ENCODE measurements at regions not wholly inside any gene's neighbourhood (a gene's known extent, or its start where the extent isn't known, plus 50 kb on each side); places are given as distances from the start of the nearest gene placed in this dataset.

GRCh38 chr22:48142388-48142787 lies 1379.9 kb downstream of the TBC1D22A start:
- DNase-seq (ENCODE audit: low spot score in 2 of 2) (no peak), ATAC-seq (ENCODE audit: low read depth) (no peak)
- Mint-ChIP-seq H3K27ac (no peak overlapping the region), H3K4me3 (no peak overlapping the region), H3K36me3 (no peaks in the 10 kb centered on the region), H3K27me3 (peaks cover 19% of the 10 kb centered on the region), H3K4me1 (peaks cover 14% of the 10 kb centered on the region), H3K9me3 (no peaks in the 10 kb centered on the region)

- Mint-ChIP-seq H3K27ac (no peak overlapping the region), H3K36me3 (no peaks in the 10 kb centered on the region)
These were observed 1378.9 kb downstream of the TBC1D22A start for GRCh38 chr22:48141301-48141700.

DNA sequence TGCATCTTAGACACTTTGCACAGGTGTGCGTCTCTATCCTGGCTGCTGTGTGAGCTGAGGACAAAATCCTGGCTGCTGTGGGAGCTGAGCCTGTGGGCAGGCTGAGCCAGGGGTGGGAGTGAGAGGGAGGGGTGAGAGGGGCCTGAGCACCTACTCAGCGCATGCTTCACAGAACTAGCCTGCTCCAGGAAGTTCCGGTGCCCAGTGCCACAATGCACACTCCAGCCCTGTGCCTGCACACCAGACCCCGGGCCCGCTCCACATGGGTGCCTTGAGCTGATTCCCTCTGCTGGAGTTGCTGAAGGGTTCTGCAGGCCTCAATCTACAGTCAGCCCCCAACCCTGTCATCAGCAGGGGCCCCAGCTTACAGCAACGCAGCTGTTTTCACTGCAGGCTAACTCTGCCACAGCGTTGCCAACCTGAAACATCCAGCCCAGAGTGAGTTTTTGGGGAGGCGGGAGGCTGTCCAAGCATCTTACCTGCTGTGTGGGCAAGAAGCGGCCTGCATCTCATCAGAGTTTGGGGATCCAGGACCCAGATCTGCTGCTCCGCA lies 1377.9 kb downstream of the TBC1D22A start:
- no peaks in the 10 kb centered on the region for H3K9me3 Mint-ChIP-seq
- H3K4me3 Mint-ChIP-seq = no peak overlapping the region
- H3K27me3 Mint-ChIP-seq = peaks cover 14% of the 10 kb centered on the region
- peaks cover 11% of the 10 kb centered on the region for H3K4me1 Mint-ChIP-seq
- no peaks in the 10 kb centered on the region for H3K36me3 Mint-ChIP-seq
- no peak overlapping the region for H3K27ac Mint-ChIP-seq
- ATAC-seq (ENCODE audit: low read depth) = no peak
- DNase-seq (ENCODE audit: low spot score in 2 of 2) = no peak

More at GRCh38 chr22:48141301-48141700, 1378.9 kb downstream of the TBC1D22A start:
- Mint-ChIP-seq H3K4me1 (peaks cover 14% of the 10 kb centered on the region), H3K9me3 (no peaks in the 10 kb centered on the region), H3K4me3 (no peak overlapping the region), H3K27me3 (peaks cover 17% of the 10 kb centered on the region)
- ATAC-seq (ENCODE audit: low read depth) (no peak), DNase-seq (ENCODE audit: low spot score in 2 of 2) (no peak)

DNA sequence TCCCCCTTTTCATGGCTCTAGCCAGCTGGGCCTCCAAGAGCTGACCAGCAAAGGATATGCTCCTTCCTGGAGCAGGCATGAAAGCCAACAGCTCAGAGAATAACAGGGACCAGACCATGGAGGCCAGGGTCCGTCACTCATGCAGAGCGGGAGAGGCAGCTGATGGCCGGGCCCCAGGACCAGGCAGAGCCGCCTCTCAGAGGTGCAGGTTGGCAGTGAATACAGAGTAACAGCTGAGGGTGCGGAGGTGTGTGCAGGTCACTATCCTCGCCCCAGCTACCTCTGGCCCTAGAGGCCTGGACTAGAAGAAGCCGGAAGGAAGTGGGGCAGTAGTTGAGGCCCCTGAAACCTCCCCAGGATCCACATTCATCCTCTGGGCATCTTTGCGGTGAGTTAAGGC lies 1377.3 kb downstream of the TBC1D22A start:
- Mint-ChIP-seq H3K27me3 (peaks cover 11% of the 10 kb centered on the region), H3K4me1 (peaks cover 10% of the 10 kb centered on the region), H3K9me3 (no peaks in the 10 kb centered on the region), H3K36me3 (no peaks in the 10 kb centered on the region), H3K4me3 (no peak overlapping the region), H3K27ac (no peak overlapping the region)
- DNase-seq (ENCODE audit: low spot score in 2 of 2) (no peak), ATAC-seq (ENCODE audit: low read depth) (no peak)

DNA sequence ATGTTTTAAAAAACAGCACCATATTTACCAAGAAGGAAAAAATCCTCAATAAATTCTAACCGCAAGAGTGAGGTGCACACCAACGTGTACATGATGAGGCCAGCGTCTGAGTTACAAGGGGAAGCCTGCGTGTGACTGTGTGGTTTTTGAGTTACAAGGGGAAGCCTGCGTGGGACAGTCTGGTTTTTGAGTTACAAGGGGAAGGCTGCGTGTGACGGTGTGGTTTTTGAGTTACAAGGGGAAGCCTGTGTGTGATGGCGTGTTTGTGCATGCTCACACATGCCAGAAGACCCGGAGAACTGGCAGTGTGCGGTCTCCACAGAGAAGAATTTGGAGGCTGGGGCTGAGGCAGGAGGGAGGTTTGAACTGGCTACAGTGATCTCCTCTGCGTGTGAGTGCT lies 1376.4 kb downstream of the TBC1D22A start:
- Mint-ChIP-seq H3K4me3 (no peak overlapping the region), H3K9me3 (peaks cover 2% of the 10 kb centered on the region), H3K4me1 (peaks cover 10% of the 10 kb centered on the region), H3K36me3 (no peaks in the 10 kb centered on the region), H3K27ac (peak overlapping the region; percentile 12), H3K27me3 (peaks cover 8% of the 10 kb centered on the region)
- DNase-seq (ENCODE audit: low spot score in 2 of 2) (no peak), ATAC-seq (ENCODE audit: low read depth) (peak; percentile 49)

GRCh38 chr22:48138427-48138826 lies 1376.0 kb downstream of the TBC1D22A start:
- Mint-ChIP-seq H3K4me1 (peaks cover 10% of the 10 kb centered on the region), H3K9me3 (peaks cover 2% of the 10 kb centered on the region), H3K36me3 (no peaks in the 10 kb centered on the region), H3K27ac (peak overlapping the region; percentile 12), H3K4me3 (no peak overlapping the region), H3K27me3 (peaks cover 6% of the 10 kb centered on the region)
- DNase-seq (ENCODE audit: low spot score in 2 of 2) (no peak), ATAC-seq (ENCODE audit: low read depth) (no peak)

DNA sequence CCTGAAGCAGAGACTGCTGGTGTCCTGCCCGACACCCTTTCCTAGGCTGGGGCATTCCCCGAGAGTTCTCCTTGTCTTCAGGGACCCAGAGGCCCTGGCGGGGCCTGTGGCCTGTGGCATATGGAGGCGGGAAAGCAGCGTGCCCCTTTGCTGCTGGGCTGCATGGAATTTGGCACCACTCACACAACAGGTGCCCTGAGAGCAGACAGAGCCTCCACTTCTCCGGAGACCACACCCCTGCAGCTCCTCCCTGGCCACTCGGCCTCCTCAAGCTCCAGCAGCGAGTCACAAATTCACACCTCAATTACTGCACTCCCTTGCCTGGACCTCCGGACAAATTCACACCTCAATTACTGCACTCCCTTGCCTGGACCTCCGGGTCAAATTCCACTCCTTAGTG lies 1375.2 kb downstream of the TBC1D22A start:
- Mint-ChIP-seq H3K36me3 (no peaks in the 10 kb centered on the region), H3K27ac (no peak overlapping the region), H3K27me3 (peaks cover 3% of the 10 kb centered on the region), H3K4me3 (no peak overlapping the region), H3K9me3 (peaks cover 2% of the 10 kb centered on the region), H3K4me1 (peaks cover 10% of the 10 kb centered on the region)
- DNase-seq (ENCODE audit: low spot score in 2 of 2) (no peak), ATAC-seq (ENCODE audit: low read depth) (no peak)

- H3K36me3 Mint-ChIP-seq = no peaks in the 10 kb centered on the region
- peaks cover 15% of the 10 kb centered on the region for H3K4me1 Mint-ChIP-seq
- DNase-seq (ENCODE audit: low spot score in 2 of 2) = no peak
- ATAC-seq (ENCODE audit: low read depth) = no peak
- peaks cover 2% of the 10 kb centered on the region for H3K9me3 Mint-ChIP-seq
- H3K27ac Mint-ChIP-seq = no peak overlapping the region
- no peak overlapping the region for H3K4me3 Mint-ChIP-seq
- peaks cover 5% of the 10 kb centered on the region for H3K27me3 Mint-ChIP-seq
These were observed 1373.1 kb downstream of the TBC1D22A start for GRCh38 chr22:48135592-48135991.

DNA sequence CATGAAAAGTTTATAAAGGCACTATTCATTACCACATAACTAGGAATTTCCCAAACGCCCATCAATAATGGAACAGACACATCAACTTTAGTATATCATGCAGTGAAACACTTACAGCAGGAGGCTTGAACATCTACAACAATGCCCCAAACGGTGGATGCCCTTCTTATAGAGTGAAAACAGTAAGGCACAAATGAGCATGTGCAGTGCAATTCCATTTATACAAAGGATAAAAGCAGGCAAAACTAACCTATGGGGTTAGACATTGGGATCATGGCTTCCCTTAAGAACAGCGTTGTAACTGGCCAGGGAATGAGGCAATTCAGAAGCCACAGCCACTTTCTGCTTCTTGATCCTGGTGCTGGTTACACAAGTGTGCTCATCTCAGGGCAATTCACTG lies 1363.0 kb downstream of the TBC1D22A start:
- Mint-ChIP-seq H3K27ac (no peak overlapping the region), H3K27me3 (peaks cover 11% of the 10 kb centered on the region), H3K4me3 (no peak overlapping the region), H3K4me1 (peaks cover 2% of the 10 kb centered on the region), H3K36me3 (no peaks in the 10 kb centered on the region), H3K9me3 (peaks cover 7% of the 10 kb centered on the region)
- no peak for ATAC-seq (ENCODE audit: low read depth)
- DNase-seq (ENCODE audit: low spot score in 2 of 2) = no peak

GRCh38 chr22:48121984-48122383 lies 1359.5 kb downstream of the TBC1D22A start:
- Mint-ChIP-seq H3K4me3 (no peak overlapping the region), H3K27me3 (peaks cover 15% of the 10 kb centered on the region), H3K4me1 (peaks cover 17% of the 10 kb centered on the region), H3K36me3 (peaks cover 2% of the 10 kb centered on the region), H3K9me3 (peaks cover 7% of the 10 kb centered on the region), H3K27ac (no peak overlapping the region)
- ATAC-seq (ENCODE audit: low read depth) (no peak), DNase-seq (ENCODE audit: low spot score in 2 of 2) (no peak)

- DNase-seq (ENCODE audit: low spot score in 2 of 2) (no peak), ATAC-seq (ENCODE audit: low read depth) (peak; percentile 50)
- Mint-ChIP-seq H3K36me3 (peaks cover 2% of the 10 kb centered on the region), H3K4me1 (peaks cover 17% of the 10 kb centered on the region), H3K9me3 (peaks cover 7% of the 10 kb centered on the region), H3K4me3 (no peak overlapping the region), H3K27ac (no peak overlapping the region), H3K27me3 (peaks cover 12% of the 10 kb centered on the region)
These were observed 1356.2 kb downstream of the TBC1D22A start for GRCh38 chr22:48118654-48119053.

DNA sequence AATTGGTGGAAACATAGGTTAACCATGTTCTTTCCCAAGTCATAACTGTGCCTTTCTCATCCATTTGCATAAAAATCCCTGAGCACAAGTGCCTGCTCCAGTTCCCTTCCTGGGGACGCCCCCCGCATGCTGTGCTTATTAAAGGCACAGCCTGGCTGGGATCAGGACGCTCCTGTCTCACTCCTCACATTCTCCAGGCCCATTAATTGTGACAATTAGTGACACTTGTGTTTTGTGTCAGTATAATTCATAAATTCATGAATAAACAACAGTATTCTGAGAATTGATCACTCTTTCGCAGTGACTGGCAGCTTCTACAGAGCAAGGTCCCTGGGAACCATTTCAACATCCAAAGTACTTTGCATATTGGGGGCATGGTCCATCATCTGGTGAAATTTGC lies 1354.4 kb downstream of the TBC1D22A start:
- H3K9me3 Mint-ChIP-seq = peaks cover 3% of the 10 kb centered on the region
- H3K27ac Mint-ChIP-seq = no peak overlapping the region
- no peak for ATAC-seq (ENCODE audit: low read depth)
- H3K4me3 Mint-ChIP-seq = no peak overlapping the region
- H3K36me3 Mint-ChIP-seq = peaks cover 4% of the 10 kb centered on the region
- DNase-seq (ENCODE audit: low spot score in 2 of 2) = no peak
- peaks cover 21% of the 10 kb centered on the region for H3K4me1 Mint-ChIP-seq
- H3K27me3 Mint-ChIP-seq = peaks cover 10% of the 10 kb centered on the region

DNA sequence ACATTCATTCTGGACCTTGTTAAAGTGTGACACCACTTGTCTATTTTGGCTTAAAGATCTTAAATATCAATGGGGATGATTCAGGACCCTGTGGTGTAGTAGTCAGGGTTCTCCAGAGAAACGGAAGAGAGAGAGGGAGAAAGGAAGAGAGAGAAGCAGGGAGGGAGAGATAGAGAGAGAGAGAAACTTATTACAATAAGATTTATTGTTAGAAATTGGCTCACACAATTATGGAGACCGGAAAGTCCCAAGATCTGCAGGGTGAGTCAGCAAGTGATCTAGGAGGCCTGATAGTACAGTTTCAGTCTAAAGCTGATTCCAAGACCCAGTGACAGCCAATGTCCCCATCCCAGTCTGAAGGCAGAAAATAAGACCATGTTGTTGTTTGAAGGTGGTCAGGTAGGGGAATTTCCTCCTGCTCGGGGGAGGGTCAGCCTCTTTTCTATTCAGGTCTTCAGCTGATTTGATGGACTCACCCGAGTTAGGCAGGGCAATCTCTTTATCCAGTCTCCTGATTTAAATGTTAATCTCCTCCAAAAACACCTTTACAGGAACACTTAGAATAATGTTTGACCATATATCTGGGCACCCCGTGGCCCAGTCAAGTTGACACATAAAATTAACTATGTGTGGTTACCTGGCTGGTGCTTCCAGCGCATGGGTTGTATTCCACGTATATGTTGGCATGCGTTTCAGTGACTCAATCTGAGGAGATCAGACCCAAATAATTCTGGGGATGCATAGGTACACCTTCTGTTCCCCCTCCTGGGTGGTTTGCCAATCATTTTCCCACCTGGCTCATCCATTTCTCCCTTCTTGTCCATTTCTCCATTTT lies 1350.5 kb downstream of the TBC1D22A start:
- no peak overlapping the region for H3K27ac Mint-ChIP-seq
- H3K9me3 Mint-ChIP-seq = peaks cover 5% of the 10 kb centered on the region
- H3K4me3 Mint-ChIP-seq = no peak overlapping the region
- DNase-seq (ENCODE audit: low spot score in 2 of 2) (no peak), ATAC-seq (ENCODE audit: low read depth) (no peak)
- H3K27me3 Mint-ChIP-seq = peaks cover 8% of the 10 kb centered on the region
- H3K36me3 Mint-ChIP-seq = peaks cover 6% of the 10 kb centered on the region
- H3K4me1 Mint-ChIP-seq = peaks cover 8% of the 10 kb centered on the region

DNA sequence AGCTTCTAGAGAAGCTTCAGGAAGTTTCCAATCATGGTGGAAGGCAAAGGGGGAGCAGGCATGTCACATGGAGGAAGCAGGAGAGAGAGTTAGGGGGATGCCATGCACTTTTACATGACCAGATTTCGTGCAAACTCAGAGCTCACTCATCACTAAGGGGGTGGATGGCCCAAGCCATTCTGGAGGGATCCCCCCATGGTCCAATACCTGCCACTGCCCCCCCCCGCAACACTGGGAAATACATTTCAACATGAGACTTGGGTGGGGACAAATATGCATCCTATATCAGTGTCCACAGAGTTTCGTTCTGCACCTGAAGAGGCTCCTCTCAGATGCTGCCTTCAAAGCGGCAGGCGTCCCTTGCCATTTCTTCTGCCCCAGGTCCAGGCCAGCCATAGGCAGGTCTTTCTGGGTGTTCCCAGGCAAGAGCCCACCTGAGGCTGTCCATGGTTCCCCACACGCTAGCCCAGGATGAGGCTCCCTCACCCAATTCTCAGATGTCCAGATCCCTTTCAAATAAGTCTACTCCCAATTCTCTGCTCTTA lies 1344.3 kb downstream of the TBC1D22A start:
- Mint-ChIP-seq H3K4me3 (no peak overlapping the region), H3K9me3 (peaks cover 8% of the 10 kb centered on the region), H3K27me3 (peaks cover 13% of the 10 kb centered on the region)

More for the DNA sequence above, 1344.3 kb downstream of the TBC1D22A start:
- peaks cover 3% of the 10 kb centered on the region for H3K36me3 Mint-ChIP-seq
- DNase-seq (ENCODE audit: low spot score in 2 of 2) = no peak
- no peak for ATAC-seq (ENCODE audit: low read depth)
- peaks cover 3% of the 10 kb centered on the region for H3K4me1 Mint-ChIP-seq
- H3K27ac Mint-ChIP-seq = no peak overlapping the region
